ENCODE measurements at regions not wholly inside any gene's neighbourhood (a gene's known extent, or its start where the extent isn't known, plus 50 kb on each side); places are given as distances from the start of the nearest gene placed in this dataset.

DNA sequence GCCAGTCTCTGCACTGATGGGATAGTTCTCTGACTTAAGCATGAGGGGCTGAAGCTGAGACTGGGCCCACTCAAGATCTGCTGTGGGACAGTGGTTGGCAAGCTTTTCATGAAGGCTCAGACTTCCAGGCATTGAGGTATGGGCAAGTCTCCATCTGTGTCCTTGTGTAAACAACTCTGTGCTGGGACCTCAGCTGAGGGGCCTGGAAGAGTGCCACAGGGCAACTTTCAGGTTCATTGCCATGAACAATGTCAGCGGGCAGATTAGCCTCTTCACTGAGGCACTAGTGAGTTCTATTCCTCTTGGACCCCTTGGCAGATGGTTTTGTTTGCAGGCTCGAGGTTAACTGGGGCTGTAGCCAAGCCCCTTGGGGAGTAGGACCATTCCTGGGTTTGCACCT lies 127.1 kb downstream of the MRPS30 start:
- POLR2A ChIA-PET = no interaction called here
- DNase-seq (no peak), ATAC-seq (ENCODE audit: poor library complexity) (no peak)
- Mint-ChIP-seq H3K4me3 (no peak overlapping the region), H3K27me3 (no peaks in the 10 kb centered on the region), H3K27ac (no peak overlapping the region), H3K4me1 (ENCODE audit: low read depth) (no peaks in the 10 kb centered on the region), H3K36me3 (ENCODE audit: low read depth) (no peaks in the 10 kb centered on the region), H3K9me3 (peaks cover 4% of the 10 kb centered on the region)
- CTCF ChIA-PET = no interaction called here
- H3K4me3 ChIP-seq (ENCODE audit: low read length) = no peak overlapping the region
- no peaks in the 10 kb centered on the region for H3K36me3 ChIP-seq (ENCODE audit: insufficient read depth, low read length)
- no peaks in the 10 kb centered on the region for H3K27me3 ChIP-seq (ENCODE audit: control insufficient read depth in 1 of 2, insufficient read depth in 2 of 2, low read length in 2 of 2)
- TF ChIP-seq, protein P1, sequence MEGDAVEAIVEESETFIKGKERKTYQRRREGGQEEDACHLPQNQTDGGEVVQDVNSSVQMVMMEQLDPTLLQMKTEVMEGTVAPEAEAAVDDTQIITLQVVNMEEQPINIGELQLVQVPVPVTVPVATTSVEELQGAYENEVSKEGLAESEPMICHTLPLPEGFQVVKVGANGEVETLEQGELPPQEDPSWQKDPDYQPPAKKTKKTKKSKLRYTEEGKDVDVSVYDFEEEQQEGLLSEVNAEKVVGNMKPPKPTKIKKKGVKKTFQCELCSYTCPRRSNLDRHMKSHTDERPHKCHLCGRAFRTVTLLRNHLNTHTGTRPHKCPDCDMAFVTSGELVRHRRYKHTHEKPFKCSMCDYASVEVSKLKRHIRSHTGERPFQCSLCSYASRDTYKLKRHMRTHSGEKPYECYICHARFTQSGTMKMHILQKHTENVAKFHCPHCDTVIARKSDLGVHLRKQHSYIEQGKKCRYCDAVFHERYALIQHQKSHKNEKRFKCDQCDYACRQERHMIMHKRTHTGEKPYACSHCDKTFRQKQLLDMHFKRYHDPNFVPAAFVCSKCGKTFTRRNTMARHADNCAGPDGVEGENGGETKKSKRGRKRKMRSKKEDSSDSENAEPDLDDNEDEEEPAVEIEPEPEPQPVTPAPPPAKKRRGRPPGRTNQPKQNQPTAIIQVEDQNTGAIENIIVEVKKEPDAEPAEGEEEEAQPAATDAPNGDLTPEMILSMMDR (IDR thresholded peaks at IDR 0.05) = no peak
- H3K9me3 ChIP-seq (ENCODE audit: control insufficient read depth in 1 of 2, insufficient read depth in 1 of 2, low read length in 2 of 2) = peaks cover 0 to 21% of the 10 kb centered on the region in 2 experiments
- H3K27ac ChIP-seq (ENCODE audit: low read depth in 1 of 2, low read length in 2 of 2) = no peak overlapping the region
- H3K4me1 ChIP-seq (ENCODE audit: insufficient read depth, low read length) = no peaks in the 10 kb centered on the region
- intact Hi-C loops (cut with DNase I, micrococcal nuclease) = no loop called here

DNA sequence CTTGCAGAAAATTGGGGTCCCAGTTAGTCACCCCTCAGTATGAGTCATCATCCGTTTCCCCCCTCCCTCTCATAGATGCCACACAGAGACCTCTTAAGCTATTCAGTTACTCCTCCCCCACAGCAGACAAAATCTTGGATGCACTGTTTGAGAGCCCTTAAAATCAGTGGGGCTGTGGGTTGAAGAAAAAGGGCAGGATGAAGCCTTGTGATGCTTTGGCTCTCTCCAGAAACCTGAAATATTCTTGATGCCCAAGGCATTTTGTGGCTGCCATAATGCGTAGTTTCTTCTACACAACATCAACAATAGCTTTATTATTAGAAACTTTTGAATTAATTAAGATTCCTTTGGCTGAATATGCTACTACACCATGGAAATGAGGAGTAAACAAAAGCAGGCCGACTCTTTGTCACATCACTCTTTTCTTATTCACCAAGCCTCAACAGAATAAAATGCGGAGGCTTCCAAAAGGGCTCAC lies 133.8 kb downstream of the MRPS30 start:
- H3K36me3 Mint-ChIP-seq (ENCODE audit: low read depth) = no peaks in the 10 kb centered on the region
- no peak for DNase-seq
- Histone ChIP-seq H3K4me3 (ENCODE audit: low read length) (no peak overlapping the region), H3K27me3 (ENCODE audit: control insufficient read depth in 1 of 2, insufficient read depth in 2 of 2, low read length in 2 of 2) (no peaks in the 10 kb centered on the region), H3K4me1 (ENCODE audit: insufficient read depth, low read length) (no peaks in the 10 kb centered on the region), H3K36me3 (ENCODE audit: insufficient read depth, low read length) (no peaks in the 10 kb centered on the region), H3K27ac (ENCODE audit: low read depth in 1 of 2, low read length in 2 of 2) (no peak overlapping the region), H3K9me3 (ENCODE audit: control insufficient read depth in 1 of 2, insufficient read depth in 1 of 2, low read length in 2 of 2) (peaks cover 0 to 14% of the 10 kb centered on the region in 2 experiments)
- no peak overlapping the region for H3K27ac Mint-ChIP-seq
- ChIA-PET CTCF (interaction anchor here (1.4 kb wide), 1 partner anchor 11 kb away, joined by 3 read pairs; no protein-coding TSS in a partner anchor), POLR2A (no interaction called here)
- peaks cover 4% of the 10 kb centered on the region for H3K9me3 Mint-ChIP-seq
- no peak overlapping the region for H3K4me3 Mint-ChIP-seq
- H3K27me3 Mint-ChIP-seq = no peaks in the 10 kb centered on the region
- no peaks in the 10 kb centered on the region for H3K4me1 Mint-ChIP-seq (ENCODE audit: low read depth)
- intact Hi-C loops (cut with DNase I, micrococcal nuclease) = no loop called here
- no peak for ATAC-seq (ENCODE audit: poor library complexity)
- TF ChIP-seq, protein P1 (IDR thresholded peaks at IDR 0.05) = no peak

DNA sequence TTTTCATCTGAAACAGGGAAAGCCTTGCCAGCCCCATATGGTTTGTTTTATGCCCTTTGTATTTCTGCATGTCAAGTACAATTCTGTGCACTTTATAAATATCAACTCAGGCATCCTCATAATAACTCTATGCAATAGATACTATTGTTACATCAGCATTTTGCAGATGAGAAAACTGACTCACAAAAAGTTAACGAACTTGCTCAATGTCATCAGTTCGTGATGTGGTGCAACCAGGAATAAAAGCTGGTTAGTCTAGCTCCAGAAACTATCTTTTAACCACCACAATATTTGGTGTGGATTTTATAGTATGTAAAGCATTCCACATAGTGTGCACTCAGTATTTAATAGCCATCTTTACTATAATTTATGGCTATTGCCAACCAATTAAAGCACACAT lies 134.9 kb downstream of the MRPS30 start:
- peaks cover 4% of the 10 kb centered on the region for H3K9me3 Mint-ChIP-seq
- H3K36me3 ChIP-seq (ENCODE audit: insufficient read depth, low read length) = no peaks in the 10 kb centered on the region
- H3K9me3 ChIP-seq (ENCODE audit: control insufficient read depth in 1 of 2, insufficient read depth in 1 of 2, low read length in 2 of 2) = peaks cover 0 to 6% of the 10 kb centered on the region in 2 experiments
- no peaks in the 10 kb centered on the region for H3K36me3 Mint-ChIP-seq (ENCODE audit: low read depth)
- intact Hi-C loops (cut with DNase I, micrococcal nuclease) = no loop called here
- H3K27me3 ChIP-seq (ENCODE audit: control insufficient read depth in 1 of 2, insufficient read depth in 2 of 2, low read length in 2 of 2) = no peaks in the 10 kb centered on the region
- no peak overlapping the region for H3K27ac ChIP-seq (ENCODE audit: low read depth in 1 of 2, low read length in 2 of 2)
- no peaks in the 10 kb centered on the region for H3K4me1 Mint-ChIP-seq (ENCODE audit: low read depth)
- H3K4me3 Mint-ChIP-seq = no peak overlapping the region
- CTCF ChIA-PET = interaction anchor here (1.4 kb wide), 1 partner anchor 10 kb away, joined by 3 read pairs; no protein-coding TSS in a partner anchor
- POLR2A ChIA-PET = no interaction called here
- no peaks in the 10 kb centered on the region for H3K27me3 Mint-ChIP-seq
- no peak overlapping the region for H3K4me3 ChIP-seq (ENCODE audit: low read length)
- TF ChIP-seq, protein P1 (IDR thresholded peaks at IDR 0.05) = no peak
- H3K27ac Mint-ChIP-seq = no peak overlapping the region
- DNase-seq (no peak), ATAC-seq (ENCODE audit: poor library complexity) (no peak)
- H3K4me1 ChIP-seq (ENCODE audit: insufficient read depth, low read length) = no peaks in the 10 kb centered on the region
